ENCODE measurements at regions not wholly inside any gene's neighbourhood (a gene's known extent, or its start where the extent isn't known, plus 50 kb on each side); places are given as distances from the start of the nearest gene placed in this dataset.
"Not testable (repeated sequence)": the region's sequence is repeated elsewhere in the genome, so short reads cannot be mapped to it uniquely, and the experiment has no call there.

GRCh38 chr15:84094720-84095119, 140.9 kb upstream of the GOLGA6L4 start:
- not testable (repeated sequence) for DNase-seq (ENCODE audit: low read depth)

- not testable (repeated sequence) for DNase-seq (ENCODE audit: low read depth)
Measured at GRCh38 chr15:84097053-84097452, 138.5 kb upstream of the GOLGA6L4 start.

- DNase-seq (ENCODE audit: low read depth) = no peak
Measured at GRCh38 chr15:84098604-84099003, 137.0 kb upstream of the GOLGA6L4 start.

GRCh38 chr15:84099181-84099580, 136.4 kb upstream of the GOLGA6L4 start:
- no peak for DNase-seq (ENCODE audit: low read depth)

- DNase-seq (ENCODE audit: low read depth) = no peak
Measured at GRCh38 chr15:84103345-84103744, 132.2 kb upstream of the GOLGA6L4 start.

GRCh38 chr15:84104853-84105252, 130.7 kb upstream of the GOLGA6L4 start:
- no peak for DNase-seq (ENCODE audit: low read depth)

GRCh38 chr15:84108728-84109127, 126.8 kb upstream of the GOLGA6L4 start:
- DNase-seq (ENCODE audit: low read depth) = no peak

- no peak for DNase-seq (ENCODE audit: low read depth)
Measured at GRCh38 chr15:84111575-84111974, 124.0 kb upstream of the GOLGA6L4 start.

- DNase-seq (ENCODE audit: low read depth) = no peak
Measured at GRCh38 chr15:84112025-84112424, 123.5 kb upstream of the GOLGA6L4 start.

GRCh38 chr15:84113919-84114318, 121.7 kb upstream of the GOLGA6L4 start:
- DNase-seq (ENCODE audit: low read depth) = no peak

GRCh38 chr15:84114680-84115079, 120.9 kb upstream of the GOLGA6L4 start:
- not testable (repeated sequence) for DNase-seq (ENCODE audit: low read depth)

GRCh38 chr15:84119351-84119750, 116.2 kb upstream of the GOLGA6L4 start:
- not testable (repeated sequence) for DNase-seq (ENCODE audit: low read depth)

- DNase-seq (ENCODE audit: low read depth) = not testable (repeated sequence)
Measured at GRCh38 chr15:84120903-84121302, 114.7 kb upstream of the GOLGA6L4 start.

GRCh38 chr15:84128706-84129105, 106.9 kb upstream of the GOLGA6L4 start:
- not testable (repeated sequence) for DNase-seq (ENCODE audit: low read depth)

- DNase-seq (ENCODE audit: low read depth) = not testable (repeated sequence)
Measured at GRCh38 chr15:84130098-84130831, 105.3 kb upstream of the GOLGA6L4 start.

- not testable (repeated sequence) for DNase-seq (ENCODE audit: low read depth)
Measured at GRCh38 chr15:84135931-84136456, 99.6 kb upstream of the GOLGA6L4 start.

GRCh38 chr15:84142888-84143337, 92.7 kb upstream of the GOLGA6L4 start:
- DNase-seq (ENCODE audit: low read depth) = peak; percentile 28

- DNase-seq (ENCODE audit: low read depth) = no peak
Measured at GRCh38 chr15:84143753-84144314, 91.7 kb upstream of the GOLGA6L4 start.

GRCh38 chr15:84144946-84145345, 90.6 kb upstream of the GOLGA6L4 start:
- not testable (repeated sequence) for DNase-seq (ENCODE audit: low read depth)

- DNase-seq (ENCODE audit: low read depth) = not testable (repeated sequence)
Measured at GRCh38 chr15:84146299-84146698, 89.3 kb upstream of the GOLGA6L4 start.

- DNase-seq (ENCODE audit: low read depth) = not testable (repeated sequence)
Measured at GRCh38 chr15:84147307-84147706, 88.3 kb upstream of the GOLGA6L4 start.

- no peak for DNase-seq (ENCODE audit: low read depth)
Measured at GRCh38 chr15:84151205-84151931, 84.2 kb upstream of the GOLGA6L4 start.

All from HS-5 (cell line).